Stomach (tissue), 8 donors: ENCODE measurements at regions not wholly inside any gene's neighbourhood (a gene's known extent, or its start where the extent isn't known, plus 50 kb on each side); places are given as distances from the start of the nearest gene placed in this dataset.

Experiments used
- DNase-seq, 2 donors: peaks; one replicate each; pipeline versions ENCODE4 v3.0.0 to v3.0.0-alpha.2; 2013 to 2019
- H3K27ac ChIP-seq, 5 donors: fragments of 200-600 bp in 4 of 5; sonication (generic) in 4 of 5; one replicate each; pipeline ENCODE4 v1.5.1; 2013 to 2019; ENCODE audit warnings: mild to moderate bottlenecking in 1 of 5, moderate library complexity in 1 of 5
- H3K27me3 ChIP-seq, 3 donors: fragments of 200-600 bp; sonication (generic); one replicate each; pipeline ENCODE4 v1.5.1; 2017 to 2019; ENCODE audit warnings: mixed run types in 1 of 3
- H3K36me3 ChIP-seq, 4 donors: fragments of 200-600 bp; sonication (generic); 1 replicate in 3 of 4; 2 replicates in 1 of 4; pipeline ENCODE4 v1.5.1; 2016 to 2019
- H3K4me1 ChIP-seq, 4 donors: fragments of 200-600 bp; sonication (generic); one replicate each; pipeline ENCODE4 v1.5.1; 2016 to 2019
- H3K4me3 ChIP-seq, 4 donors: fragments of 200-600 bp; sonication (generic) in 3 of 4; one replicate each; pipeline ENCODE4 v1.5.1; 2016 to 2019; ENCODE audit warnings: mild to moderate bottlenecking in 1 of 4
- H3K9me3 ChIP-seq, 4 donors: fragments of 200-600 bp; sonication (generic); one replicate each; pipeline ENCODE4 v1.5.1; 2016 to 2019
- CTCF ChIP-seq, 7 experiments: fragments of 450-650 bp in 4 of 7; fragments of 200-600 bp in 3 of 7; sonication (generic) in 3 of 7; IDR thresholded peaks; one replicate each; pipeline ENCODE4 v1.5.1; 2016 to 2019; ENCODE audit warnings: antibody characterized with exemption in 7 of 7, control low read depth in 2 of 7, mild to moderate bottlenecking in 1 of 7
- EP300 ChIP-seq: sonication (generic); formaldehyde crosslinking; IDR thresholded peaks from one replicate; pipeline ENCODE4 v1.6.1; 2017; ENCODE audit warnings: antibody characterized with exemption
- POLR2A ChIP-seq, 4 donors: fragments of 450-650 bp; IDR thresholded peaks; one replicate each; pipeline ENCODE4 v1.6.1; 2016; ENCODE audit warnings: antibody characterized with exemption in 4 of 4, control low read depth in 2 of 4, mild to moderate bottlenecking in 1 of 4, moderate library complexity in 1 of 4
- POLR2AphosphoS5 ChIP-seq, 3 donors: sonication (generic); formaldehyde crosslinking; IDR thresholded peaks; one replicate each; pipeline ENCODE4 v1.6.1; 2016; ENCODE audit warnings: antibody characterized with exemption in 3 of 3
- WGBS, 5 donors: extraction: QIAGEN DNeasy Blood & Tissue Kit in 3 of 5; methylation state at CpG; one replicate each; pipeline versions ENCODE4 v1.1.5 to v1.1.7; 2013 to 2018; 5-methylcytosine and 5-hydroxymethylcytosine counted together
- intact Hi-C: fragments of 100-400 bp; cut with DNase I; formaldehyde crosslinking; loops from one replicate; pipeline ENCODE4 v1.15.1; 2023; ENCODE audit warnings: low total_unique reads
- donor health status: healthy with polysubstance abuse.
- donor health status: Bipolar disorder and iron deficiency.
- donor health status: healthy.

- intact Hi-C loops = no loop called here
- WGBS, 5 donors = 55 to 64% (median 61%) methylated on average over 2 of the region's 2 CpGs
- Histone ChIP-seq H3K36me3 (no peaks in the 10 kb centered on the region), H3K4me1 (no peaks in the 10 kb centered on the region), H3K27ac (no peak overlapping the region), H3K27me3 (no peaks in the 10 kb centered on the region), H3K9me3 (no peaks in the 10 kb centered on the region), H3K4me3 (no peak overlapping the region)
- TF ChIP-seq POLR2A (IDR thresholded peaks at IDR 0.05) (no peak), CTCF (IDR thresholded peaks at IDR 0.05) (no peak), EP300 (no peak), POLR2AphosphoS5 (IDR thresholded peaks at IDR 0.05) (no peak)
- no peak for DNase-seq
Observed at GRCh38 chr4:13912436-13912925, 285.0 kb upstream of the BOD1L1 start.

GRCh38 chr4:13912966-13913365 is 285.4 kb upstream of the BOD1L1 start:
- TF ChIP-seq POLR2A (IDR thresholded peaks at IDR 0.05) (no peak), CTCF (IDR thresholded peaks at IDR 0.05) (no peak), POLR2AphosphoS5 (IDR thresholded peaks at IDR 0.05) (no peak), EP300 (no peak)
- DNase-seq = no peak
- no peak overlapping the region for H3K4me3 ChIP-seq
- intact Hi-C loops = no loop called here
- H3K36me3 ChIP-seq = no peaks in the 10 kb centered on the region
- H3K27me3 ChIP-seq = no peaks in the 10 kb centered on the region
- H3K4me1 ChIP-seq = no peaks in the 10 kb centered on the region
- no peaks in the 10 kb centered on the region for H3K9me3 ChIP-seq
- no peak overlapping the region for H3K27ac ChIP-seq

GRCh38 chr4:13917015-13917414 is 289.5 kb upstream of the BOD1L1 start:
- Histone ChIP-seq H3K9me3 (no peaks in the 10 kb centered on the region), H3K36me3 (no peaks in the 10 kb centered on the region), H3K27ac (no peak overlapping the region), H3K4me1 (no peaks in the 10 kb centered on the region), H3K27me3 (no peaks in the 10 kb centered on the region), H3K4me3 (no peak overlapping the region)
- TF ChIP-seq POLR2AphosphoS5 (IDR thresholded peaks at IDR 0.05) (no peak), POLR2A (IDR thresholded peaks at IDR 0.05) (no peak), CTCF (IDR thresholded peaks at IDR 0.05) (no peak), EP300 (no peak)
- no peak for DNase-seq
- WGBS, 5 donors = 73 to 86% (median 79%) methylated on average over 1 of the region's 1 CpG
- intact Hi-C loops = no loop called here

- Histone ChIP-seq H3K27ac (no peak overlapping the region), H3K36me3 (no peaks in the 10 kb centered on the region), H3K27me3 (no peaks in the 10 kb centered on the region), H3K4me1 (no peaks in the 10 kb centered on the region), H3K9me3 (no peaks in the 10 kb centered on the region), H3K4me3 (no peak overlapping the region)
- DNase-seq = peak in 1 of 2 donors; percentile 34
- 73 to 88% (median 80%) methylated on average over 2 of the region's 2 CpGs for WGBS, 5 donors
- TF ChIP-seq POLR2AphosphoS5 (IDR thresholded peaks at IDR 0.05) (no peak), POLR2A (IDR thresholded peaks at IDR 0.05) (no peak), CTCF (IDR thresholded peaks at IDR 0.05) (no peak), EP300 (no peak)
- intact Hi-C loops = no loop called here
Observed at GRCh38 chr4:13918110-13918509, 290.6 kb upstream of the BOD1L1 start.
